HepG2 (cell line): ENCODE measurements at regions not wholly inside any gene's neighbourhood (a gene's known extent, or its start where the extent isn't known, plus 50 kb on each side); places are given as distances from the start of the nearest gene placed in this dataset.
A peak's percentile ranks its signal among the peaks of the same experiment; 100 is the strongest.

Source experiments
- ATAC-seq: fragments of 200-7000 bp; cut with Tn5 transposase; 3 replicates; pipeline ENCODE4 v1.9.1; 2020; ENCODE audit warnings: mild to moderate bottlenecking, moderate library complexity
- BruUV-seq: library from RNA; stranded (reverse); fragments of 400-500 nt; replicated peaks from 2 replicates; lab custom pipeline; 2021; lab: Mats Ljungman, UMichigan
- CTCF ChIA-PET: fragments of 300-600 bp; formaldehyde crosslinking; extraction: SDS; loops from one replicate; lab custom pipeline; 2021; ENCODE audit warnings: low total read pairs, inconsistent platforms, low intra/inter-chr PET ratio; lab: Yijun Ruan, JAX
- POLR2A ChIA-PET: fragments of 350-600 bp; sonication (Branson Sonifier 250); formaldehyde crosslinking; loops from one replicate; lab custom pipeline; 2020; ENCODE audit warnings: antibody characterized with exemption, inconsistent platforms; lab: Yijun Ruan, JAX
- DNase-seq: peaks from one replicate; pipeline ENCODE4 v3.0.0-alpha.2; 2015; ENCODE audit warnings: low spot score
- FAIRE-seq: peaks from 3 replicates; lab custom pipeline; 2011; peaks lifted over from hg19 to GRCh38; lab: Jason Lieb, UNC
- H2AFZ ChIP-seq: one replicate; pipeline ENCODE4 v1.6.1; 2011; ENCODE audit warnings: low read length, inconsistent platforms
- H3K27ac ChIP-seq: fragments of 300-600 bp; 3 replicates; pipeline ENCODE4 v1.8.0; 2011; ENCODE audit warnings: mixed run types, mild to moderate bottlenecking, mixed read lengths, low read length, inconsistent platforms; ENCODE audit not compliant: insufficient read depth; ENCODE audit errors: extremely low read length
- H3K27me3 ChIP-seq, 2 experiments: fragments of 200-600 bp in 1 of 2; 2 replicates in 1 of 2; 3 replicates in 1 of 2; pipeline versions ENCODE4 v1.6.0 to v1.8.0; 2011; ENCODE audit warnings: low read length in 2 of 2, mild to moderate bottlenecking in 2 of 2, moderate library complexity in 2 of 2, inconsistent platforms in 1 of 2; ENCODE audit not compliant: insufficient read depth in 2 of 2, control insufficient read depth in 1 of 2
- H3K36me3 ChIP-seq, 2 experiments: fragments of 200-600 bp in 1 of 2; replicated peaks in 1 of 2; 2 replicates in 1 of 2; 3 replicates in 1 of 2; pipeline versions ENCODE4 v1.5.1 to v1.8.0; 2011; ENCODE audit warnings: low read length in 2 of 2, inconsistent platforms in 1 of 2; ENCODE audit not compliant: insufficient read depth in 2 of 2, control insufficient read depth in 1 of 2
- H3K4me1 ChIP-seq: 2 replicates; pipeline ENCODE4 v1.5.1; 2012; ENCODE audit warnings: low read length, inconsistent platforms; ENCODE audit not compliant: insufficient read depth
- H3K4me2 ChIP-seq: 2 replicates; pipeline ENCODE4 v1.6.0; 2011; ENCODE audit warnings: low read depth, low read length, inconsistent platforms
- H3K4me3 ChIP-seq, 3 experiments: fragments of 200-600 bp in 1 of 3; sonication (generic), shearing (Covaris generic) in 1 of 3; replicated peaks in 1 of 3; 2 replicates each; pipeline ENCODE4 v1.5.1; 2011 to 2016; ENCODE audit warnings: low read length in 3 of 3, inconsistent platforms in 2 of 3, low read depth in 2 of 3, mild to moderate bottlenecking in 2 of 3, control low read depth in 1 of 3, mixed read lengths in 1 of 3; ENCODE audit not compliant: insufficient read depth in 1 of 3
- H3K79me2 ChIP-seq: one replicate; pipeline ENCODE4 v1.6.1; 2011; ENCODE audit warnings: low read length, inconsistent platforms; ENCODE audit not compliant: insufficient read depth
- H3K9ac ChIP-seq: 2 replicates; pipeline ENCODE4 v1.6.0; 2011; ENCODE audit warnings: mild to moderate bottlenecking, low read depth, low read length, inconsistent platforms; ENCODE audit not compliant: insufficient read depth
- H3K9me3 ChIP-seq: 2 replicates; pipeline ENCODE4 v1.5.1; 2012; ENCODE audit warnings: mild to moderate bottlenecking, low read length
- H4K20me1 ChIP-seq: 2 replicates; pipeline ENCODE4 v1.6.0; 2011; ENCODE audit warnings: inconsistent platforms, mild to moderate bottlenecking, low read length, moderate library complexity; ENCODE audit not compliant: insufficient read depth
- ADNP ChIP-seq: sonication (generic); formaldehyde crosslinking; IDR thresholded peaks from 2 replicates; pipeline ENCODE4 v1.4.0; 2020; ENCODE audit warnings: missing genetic modification reagents
- ARNT ChIP-seq: fragments of 450-650 bp; IDR thresholded peaks from 2 replicates; pipeline ENCODE4 v1.6.1; 2017
- CEBPG ChIP-seq: IDR thresholded peaks from 2 replicates; pipeline ENCODE4 v1.6.1; 2016
- EZH2 ChIP-seq: conservative IDR thresholded peaks from 2 replicates; pipeline ENCODE4 v1.6.1; 2012; ENCODE audit warnings: mild to moderate bottlenecking, low read depth, low read length, moderate library complexity
- HMGA1 ChIP-seq: sonication (generic); formaldehyde crosslinking; conservative IDR thresholded peaks from 2 replicates; pipeline ENCODE4 v1.4.0; 2020; ENCODE audit warnings: missing genetic modification reagents
- HOXA7 ChIP-seq: sonication (generic); formaldehyde crosslinking; IDR thresholded peaks from 2 replicates; pipeline ENCODE4 v1.8.1; 2022; ENCODE audit warnings: mild to moderate bottlenecking, missing genetic modification reagents, moderate library complexity
- KMT2B ChIP-seq: IDR thresholded peaks from 2 replicates; pipeline ENCODE4 v1.6.1; 2016; ENCODE audit warnings: missing genetic modification reagents, missing compliant biosample characterization
- MAF1 ChIP-seq: sonication (generic); formaldehyde crosslinking; IDR thresholded peaks from 2 replicates; pipeline ENCODE4 v1.5.0; 2020; ENCODE audit warnings: missing genetic modification reagents, borderline replicate concordance
- MEIS1 ChIP-seq: sonication (generic); formaldehyde crosslinking; IDR thresholded peaks from 2 replicates; pipeline ENCODE4 v1.9.0; 2021; ENCODE audit warnings: mild to moderate bottlenecking, missing genetic modification reagents, moderate library complexity, borderline replicate concordance
- MLLT10 ChIP-seq: sonication (generic); formaldehyde crosslinking; IDR thresholded peaks from 2 replicates; pipeline ENCODE4 v1.4.0; 2020; ENCODE audit warnings: missing genetic modification reagents
- NFKB2 ChIP-seq: sonication (generic); formaldehyde crosslinking; IDR thresholded peaks from 2 replicates; pipeline ENCODE4 v1.4.0; 2020; ENCODE audit warnings: missing genetic modification reagents, borderline replicate concordance
- REPIN1 ChIP-seq: sonication (generic); formaldehyde crosslinking; IDR thresholded peaks from 2 replicates; pipeline ENCODE4 v1.8.0; 2022; ENCODE audit warnings: missing genetic modification reagents, low read depth, mild to moderate bottlenecking, borderline replicate concordance
- RFX5 ChIP-seq: IDR thresholded peaks from 2 replicates; pipeline ENCODE4 v1.6.1; 2011; ENCODE audit warnings: low read depth, low read length, improper control_type of control experiment
- SMAD9 ChIP-seq: sonication (generic); formaldehyde crosslinking; IDR thresholded peaks from 2 replicates; pipeline ENCODE4 v1.5.1; 2020; ENCODE audit warnings: mild to moderate bottlenecking, missing genetic modification reagents
- STAG1 ChIP-seq: sonication (generic); formaldehyde crosslinking; IDR thresholded peaks from 2 replicates; pipeline ENCODE4 v1.4.0; 2020; ENCODE audit warnings: missing genetic modification reagents
- ZKSCAN5 ChIP-seq: sonication (generic); formaldehyde crosslinking; IDR thresholded peaks from 2 replicates; pipeline ENCODE4 v1.5.1; 2020; ENCODE audit warnings: mild to moderate bottlenecking, missing genetic modification reagents
- ZNF326 ChIP-seq: sonication (generic); formaldehyde crosslinking; IDR thresholded peaks from 2 replicates; pipeline ENCODE4 v1.4.0; 2020; ENCODE audit warnings: missing genetic modification reagents, borderline replicate concordance
- ZNF367 ChIP-seq: sonication (generic); formaldehyde crosslinking; IDR thresholded peaks from 2 replicates; pipeline ENCODE4 v1.4.0; 2020; ENCODE audit warnings: missing genetic modification reagents, borderline replicate concordance
- ZNF446 ChIP-seq: sonication (generic); formaldehyde crosslinking; IDR thresholded peaks from 2 replicates; pipeline ENCODE4 v1.5.0; 2020; ENCODE audit warnings: mild to moderate bottlenecking, missing genetic modification reagents
- ZNF652 ChIP-seq: IDR thresholded peaks from 2 replicates; pipeline ENCODE4 v1.6.1; 2016; ENCODE audit warnings: low read depth, borderline replicate concordance
- ZNF761 ChIP-seq: sonication (generic); formaldehyde crosslinking; conservative IDR thresholded peaks from 2 replicates; pipeline ENCODE4 v1.4.0; 2020; ENCODE audit warnings: mild to moderate bottlenecking, missing genetic modification reagents
- WGBS: methylation state at CpG from one replicate; pipeline ENCODE4 v1.1.6; 2017; ENCODE audit warnings: low lambda C conversion rate; 5-methylcytosine and 5-hydroxymethylcytosine counted together
- in situ Hi-C: cut with HindIII; loops from 2 replicates; pipeline ENCODE4 v1.10.0; 2017; ENCODE audit warnings: low pct_unique_long_range_greater_than_20kb; ENCODE audit not compliant: extremely low pct_ligation_motif_present
- intact Hi-C: fragments of 100-400 bp; cut with micrococcal nuclease; formaldehyde crosslinking; loops from one replicate; pipeline ENCODE4 v1.10.0; 2022; ENCODE audit not compliant: unreplicated experiment
- TF ChIP-seq, protein P1 (sequence below): sonication (generic); formaldehyde crosslinking; IDR thresholded peaks from 2 replicates; pipeline ENCODE4 v1.4.0; 2020; ENCODE audit warnings: missing genetic modification reagents, mild to moderate bottlenecking, borderline replicate concordance
- TF ChIP-seq, protein P2 (sequence below): sonication (generic); formaldehyde crosslinking; IDR thresholded peaks from 2 replicates; pipeline ENCODE4 v1.5.0; 2020; ENCODE audit warnings: mild to moderate bottlenecking, missing genetic modification reagents

DNA sequence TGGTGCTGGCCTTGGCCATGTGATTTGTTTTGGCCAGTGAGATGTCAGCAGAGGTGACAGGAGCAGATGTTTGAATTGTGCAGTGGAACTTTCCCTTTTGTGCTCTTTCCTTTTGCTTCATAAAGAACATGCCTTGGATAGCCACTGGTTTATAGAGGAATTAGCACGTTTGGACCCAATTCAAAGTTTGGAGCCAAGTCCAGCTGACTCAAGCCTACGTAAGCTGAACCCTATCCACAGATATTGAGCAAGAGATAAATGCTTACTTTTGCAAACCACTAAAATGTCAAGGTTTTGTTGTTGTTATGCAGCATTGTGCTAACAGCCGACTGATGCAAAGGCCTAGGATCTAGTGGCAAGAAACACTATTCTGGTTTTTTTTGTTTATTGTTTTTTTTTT is 230.9 kb upstream of the CITED2 start (continued):
- TF ChIP-seq, protein P1, sequence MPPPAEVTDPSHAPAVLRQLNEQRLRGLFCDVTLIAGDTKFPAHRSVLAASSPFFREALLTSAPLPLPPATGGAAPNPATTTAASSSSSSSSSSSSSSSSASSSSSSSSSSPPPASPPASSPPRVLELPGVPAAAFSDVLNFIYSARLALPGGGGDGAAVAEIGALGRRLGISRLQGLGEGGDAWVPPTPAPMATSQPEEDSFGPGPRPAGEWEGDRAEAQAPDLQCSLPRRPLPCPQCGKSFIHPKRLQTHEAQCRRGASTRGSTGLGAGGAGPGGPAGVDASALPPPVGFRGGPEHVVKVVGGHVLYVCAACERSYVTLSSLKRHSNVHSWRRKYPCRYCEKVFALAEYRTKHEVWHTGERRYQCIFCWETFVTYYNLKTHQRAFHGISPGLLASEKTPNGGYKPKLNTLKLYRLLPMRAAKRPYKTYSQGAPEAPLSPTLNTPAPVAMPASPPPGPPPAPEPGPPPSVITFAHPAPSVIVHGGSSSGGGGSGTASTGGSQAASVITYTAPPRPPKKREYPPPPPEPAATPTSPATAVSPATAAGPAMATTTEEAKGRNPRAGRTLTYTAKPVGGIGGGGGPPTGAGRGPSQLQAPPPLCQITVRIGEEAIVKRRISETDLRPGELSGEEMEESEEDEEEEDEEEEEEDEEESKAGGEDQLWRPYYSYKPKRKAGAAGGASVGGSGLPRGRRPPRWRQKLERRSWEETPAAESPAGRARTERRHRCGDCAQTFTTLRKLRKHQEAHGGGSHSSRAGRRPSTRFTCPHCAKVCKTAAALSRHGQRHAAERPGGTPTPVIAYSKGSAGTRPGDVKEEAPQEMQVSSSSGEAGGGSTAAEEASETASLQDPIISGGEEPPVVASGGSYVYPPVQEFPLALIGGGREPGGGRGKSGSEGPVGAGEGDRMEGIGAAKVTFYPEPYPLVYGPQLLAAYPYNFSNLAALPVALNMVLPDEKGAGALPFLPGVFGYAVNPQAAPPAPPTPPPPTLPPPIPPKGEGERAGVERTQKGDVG (CRISPR knock-in tag): no peak
- TF ChIP-seq SMAD9 (CRISPR knock-in tag) (no peak), MLLT10 (no peak), ADNP (CRISPR knock-in tag) (no peak), ZNF652 (no peak), CEBPG (0 out of 2 replicates have a peak, but pooled peaks have one; percentile 13), HMGA1 (CRISPR knock-in tag) (no peak), ZNF446 (no peak)
- TF ChIP-seq, all 625 proteins: peak for 3

DNA sequence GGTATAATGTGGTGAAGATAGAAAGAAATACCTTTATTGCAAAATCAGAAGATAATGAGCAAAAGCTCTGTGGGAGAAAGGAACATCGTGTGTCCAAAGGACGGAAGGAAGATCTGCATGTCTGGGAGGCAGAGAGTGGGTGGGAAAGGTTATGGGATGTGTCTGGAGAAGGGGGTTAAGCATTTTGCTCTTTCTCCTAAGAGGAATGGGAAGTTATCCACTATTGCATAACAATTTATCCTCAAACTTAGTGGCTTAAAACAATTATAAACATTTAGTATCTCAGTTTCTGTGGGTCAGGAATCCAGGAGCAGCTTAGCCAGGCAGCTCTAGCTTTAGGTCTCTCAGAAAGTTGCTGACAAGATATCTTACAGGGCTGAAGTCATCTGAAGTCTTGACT is 229.1 kb upstream of the CITED2 start:
- intact Hi-C loops: no loop called here
- ChIA-PET CTCF (no interaction called here), POLR2A (no interaction called here)
- no peak for DNase-seq
- H3K36me3 ChIP-seq: no peaks in the 10 kb centered on the region
- no peak overlapping the region for H3K4me2 ChIP-seq
- H2AFZ ChIP-seq: no peak overlapping the region
- no peaks in the 10 kb centered on the region for H4K20me1 ChIP-seq
- no peaks in the 10 kb centered on the region for H3K27me3 ChIP-seq
- no peak overlapping the region for H3K27ac ChIP-seq
- H3K9ac ChIP-seq: no peak overlapping the region
- in situ Hi-C loops: no loop called here
- WGBS: 43% methylated on average over 2 of the region's 2 CpGs
- H3K79me2 ChIP-seq: no peaks in the 10 kb centered on the region
- no peak for FAIRE-seq
- H3K4me1 ChIP-seq: no peaks in the 10 kb centered on the region
- H3K4me3 ChIP-seq: no peak overlapping the region
- no peaks in the 10 kb centered on the region for H3K9me3 ChIP-seq
- no TSS peak for BruUV-seq
- ATAC-seq: no peak
- TF ChIP-seq REPIN1 (CRISPR knock-in tag) (no peak), ARNT (no peak), MEIS1 (CRISPR knock-in tag) (no peak), ZNF367 (no peak), MAF1 (CRISPR knock-in tag) (no peak), KMT2B (CRISPR knock-in tag) (no peak), NFKB2 (CRISPR knock-in tag) (no peak), EZH2 (no peak), RFX5 (no peak), ZKSCAN5 (CRISPR knock-in tag) (no peak), ZNF326 (CRISPR knock-in tag) (no peak), STAG1 (no peak), HOXA7 (CRISPR knock-in tag) (no peak), ZNF761 (no peak)
- TF ChIP-seq, protein P2, sequence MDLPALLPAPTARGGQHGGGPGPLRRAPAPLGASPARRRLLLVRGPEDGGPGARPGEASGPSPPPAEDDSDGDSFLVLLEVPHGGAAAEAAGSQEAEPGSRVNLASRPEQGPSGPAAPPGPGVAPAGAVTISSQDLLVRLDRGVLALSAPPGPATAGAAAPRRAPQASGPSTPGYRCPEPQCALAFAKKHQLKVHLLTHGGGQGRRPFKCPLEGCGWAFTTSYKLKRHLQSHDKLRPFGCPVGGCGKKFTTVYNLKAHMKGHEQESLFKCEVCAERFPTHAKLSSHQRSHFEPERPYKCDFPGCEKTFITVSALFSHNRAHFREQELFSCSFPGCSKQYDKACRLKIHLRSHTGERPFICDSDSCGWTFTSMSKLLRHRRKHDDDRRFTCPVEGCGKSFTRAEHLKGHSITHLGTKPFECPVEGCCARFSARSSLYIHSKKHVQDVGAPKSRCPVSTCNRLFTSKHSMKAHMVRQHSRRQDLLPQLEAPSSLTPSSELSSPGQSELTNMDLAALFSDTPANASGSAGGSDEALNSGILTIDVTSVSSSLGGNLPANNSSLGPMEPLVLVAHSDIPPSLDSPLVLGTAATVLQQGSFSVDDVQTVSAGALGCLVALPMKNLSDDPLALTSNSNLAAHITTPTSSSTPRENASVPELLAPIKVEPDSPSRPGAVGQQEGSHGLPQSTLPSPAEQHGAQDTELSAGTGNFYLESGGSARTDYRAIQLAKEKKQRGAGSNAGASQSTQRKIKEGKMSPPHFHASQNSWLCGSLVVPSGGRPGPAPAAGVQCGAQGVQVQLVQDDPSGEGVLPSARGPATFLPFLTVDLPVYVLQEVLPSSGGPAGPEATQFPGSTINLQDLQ: no peak
